Posterior cingulate gyrus (tissue), 11 donors: ENCODE measurements at regions not wholly inside any gene's neighbourhood (a gene's known extent, or its start where the extent isn't known, plus 50 kb on each side); places are given as distances from the start of the nearest gene placed in this dataset.
A peak's percentile ranks its signal among the peaks of the same experiment; 100 is the strongest.
"Not testable (repeated sequence)": the region's sequence is repeated elsewhere in the genome, so short reads cannot be mapped to it uniquely, and the experiment has no call there.

Experiments
- DNase-seq, 10 donors: peaks; one replicate each; pipeline versions ENCODE4 v3.0.0 to v3.0.0-alpha.2; 2020 to 2021; ENCODE audit warnings: mixed read lengths in 3 of 10
- intact Hi-C: fragments of 100-400 bp; cut with DNase I; formaldehyde crosslinking; loops from one replicate; pipeline ENCODE4 v1.15.1; 2023

- intact Hi-C loops: no loop called here
- no peak for DNase-seq
Measured at GRCh38 chr2:210859314-210859713, 302.9 kb downstream of the CPS1 start.

- no peak for DNase-seq
- intact Hi-C loops: no loop called here
Measured at GRCh38 chr2:210860276-210860675, 303.9 kb downstream of the CPS1 start.

GRCh38 chr2:210861038-210861665 is 304.8 kb downstream of the CPS1 start:
- intact Hi-C loops: no loop called here
- DNase-seq: no peak

GRCh38 chr2:210862283-210863065 is 306.1 kb downstream of the CPS1 start:
- DNase-seq: no peak
- intact Hi-C loops: no loop called here

- DNase-seq: no peak
- intact Hi-C loops: no loop called here
Measured at GRCh38 chr2:210863283-210863682, 306.9 kb downstream of the CPS1 start.

GRCh38 chr2:210871566-210871965 is 315.2 kb downstream of the CPS1 start:
- intact Hi-C loops, DNase-seq: not testable (repeated sequence)

GRCh38 chr2:210873631-210874030 is 317.2 kb downstream of the CPS1 start:
- DNase-seq: no peak
- intact Hi-C loops: no loop called here

GRCh38 chr2:210884227-210884626 is 327.8 kb downstream of the CPS1 start:
- intact Hi-C loops: no loop called here
- DNase-seq: no peak

- intact Hi-C loops: no loop called here
- peak in 4 of 10 donors; percentile 18 to 57 (median 45) for DNase-seq
Measured at GRCh38 chr2:210888035-210888434, 331.6 kb downstream of the CPS1 start.

- peak in 1 of 10 donors; percentile 29 for DNase-seq
- intact Hi-C loops: no loop called here
Measured at GRCh38 chr2:210895132-210895531, 338.7 kb downstream of the CPS1 start.

GRCh38 chr2:210899131-210899530 is 342.7 kb downstream of the CPS1 start:
- DNase-seq: no peak
- intact Hi-C loops: no loop called here

- intact Hi-C loops: no loop called here
- no peak for DNase-seq
Measured at GRCh38 chr2:210901326-210901725, 344.9 kb downstream of the CPS1 start.

GRCh38 chr2:210912779-210913178 is 356.4 kb downstream of the CPS1 start:
- intact Hi-C loops: no loop called here
- DNase-seq: no peak

GRCh38 chr2:210913461-210913860 is 357.1 kb downstream of the CPS1 start:
- intact Hi-C loops: no loop called here

GRCh38 chr2:210915912-210916311 is 359.5 kb downstream of the CPS1 start:
- intact Hi-C loops: no loop called here
- DNase-seq: no peak

More at GRCh38 chr2:210913461-210913860, 357.1 kb downstream of the CPS1 start:
- DNase-seq: no peak

GRCh38 chr2:210917465-210917864 is 361.1 kb downstream of the CPS1 start:
- intact Hi-C loops: no loop called here
- no peak for DNase-seq

- intact Hi-C loops: no loop called here
- no peak for DNase-seq
Measured at GRCh38 chr2:210919128-210919527, 362.7 kb downstream of the CPS1 start.

- no peak for DNase-seq
- intact Hi-C loops: no loop called here
Measured at GRCh38 chr2:210922419-210922818, 366.0 kb downstream of the CPS1 start.

GRCh38 chr2:210928714-210929113 is 372.3 kb downstream of the CPS1 start:
- no peak for DNase-seq
- intact Hi-C loops: no loop called here

- no peak for DNase-seq
- intact Hi-C loops: no loop called here
Measured at GRCh38 chr2:210938228-210938627, 381.8 kb downstream of the CPS1 start.

GRCh38 chr2:210946395-210946794 is 390.0 kb downstream of the CPS1 start:
- intact Hi-C loops: no loop called here

GRCh38 chr2:210950434-210951060 is 394.1 kb downstream of the CPS1 start:
- intact Hi-C loops: not testable (repeated sequence)
- peak in 3 of 10 donors; percentile 55 to 69 (median 59) for DNase-seq

More at GRCh38 chr2:210946395-210946794, 390.0 kb downstream of the CPS1 start:
- DNase-seq: no peak
